H1 (cell line): ENCODE measurements at regions not wholly inside any gene's neighbourhood (a gene's known extent, or its start where the extent isn't known, plus 50 kb on each side); places are given as distances from the start of the nearest gene placed in this dataset.

ENCODE experiments used
- CTCF ChIA-PET: fragments of 300-600 bp; sonication (Branson Sonifier 250); formaldehyde crosslinking; loops from one replicate; lab custom pipeline; 2021; ENCODE audit not compliant: partially characterized antibody; lab: Charles Lee
- POLR2A ChIA-PET: fragments of 300-600 bp; sonication (Branson Sonifier 250); formaldehyde crosslinking; loops from one replicate; lab custom pipeline; 2021; ENCODE audit warnings: inconsistent platforms; ENCODE audit not compliant: partially characterized antibody; lab: Charles Lee
- DNase-seq, 2 experiments: peaks; one replicate each; pipeline versions ENCODE4 v3.0.0 to v3.0.0-alpha.2; 2010 to 2022; ENCODE audit warnings: low spot score in 2 of 2, low read depth in 1 of 2, mixed read lengths in 1 of 2
- FAIRE-seq: peaks from 2 replicates; lab custom pipeline; 2011; peaks lifted over from hg19 to GRCh38; lab: Jason Lieb, UNC
- H2AFZ ChIP-seq: 2 replicates; pipeline ENCODE4 v1.8.1; 2012; ENCODE audit warnings: low read length, inconsistent platforms
- H2AK5ac ChIP-seq: 2 replicates; pipeline ENCODE4 v1.6.1; 2013; ENCODE audit warnings: low read depth, low read length
- H2BK120ac ChIP-seq: replicated peaks from 2 replicates; pipeline ENCODE3; 2013; ENCODE audit warnings: low read depth, low read length, inconsistent platforms
- H2BK12ac ChIP-seq: 2 replicates; pipeline ENCODE4 v1.6.1; 2013; ENCODE audit warnings: low read depth, low read length
- H2BK15ac ChIP-seq: 2 replicates; pipeline ENCODE4 v1.6.1; 2013; ENCODE audit warnings: low read length
- H2BK20ac ChIP-seq: 2 replicates; pipeline ENCODE4 v1.6.1; 2013; ENCODE audit warnings: low read length
- H2BK5ac ChIP-seq: 2 replicates; pipeline ENCODE4 v1.6.1; 2013; ENCODE audit warnings: low read depth, low read length
- H3K14ac ChIP-seq: 2 replicates; pipeline ENCODE4 v1.6.1; 2013; ENCODE audit warnings: inconsistent platforms; ENCODE audit not compliant: insufficient read length
- H3K18ac ChIP-seq: 2 replicates; pipeline ENCODE4 v1.6.1; 2013; ENCODE audit warnings: low read length; ENCODE audit errors: extremely low read depth
- H3K23ac ChIP-seq: 2 replicates; pipeline ENCODE4 v1.6.1; 2013; ENCODE audit warnings: inconsistent platforms; ENCODE audit not compliant: insufficient read length
- H3K23me2 ChIP-seq: 2 replicates; pipeline ENCODE4 v1.6.1; 2013; ENCODE audit warnings: low read depth, low read length
- H3K27ac ChIP-seq: 2 replicates; pipeline ENCODE4 v1.6.1; 2011; ENCODE audit warnings: low read depth, low read length, inconsistent platforms
- H3K27me3 ChIP-seq, 4 experiments: replicated peaks in 1 of 4; 1 replicate in 1 of 4; 2 replicates in 3 of 4; pipeline versions ENCODE4 v1.6.1 to v1.8.1; 2011 to 2013; ENCODE audit warnings: low read length in 3 of 4, mild to moderate bottlenecking in 3 of 4, inconsistent platforms in 2 of 4, mixed read lengths in 2 of 4, moderate library complexity in 1 of 4; ENCODE audit not compliant: control insufficient read depth in 3 of 4, insufficient read depth in 3 of 4; ENCODE audit errors: extremely low read depth in 1 of 4
- H3K36me3 ChIP-seq, 4 experiments: 2 replicates each; pipeline versions ENCODE4 v1.6.1 to v1.8.1; 2011 to 2013; ENCODE audit warnings: mild to moderate bottlenecking in 4 of 4, low read length in 3 of 4, moderate library complexity in 2 of 4, control low read depth in 1 of 4, inconsistent platforms in 1 of 4; ENCODE audit not compliant: insufficient read depth in 4 of 4, control insufficient read depth in 2 of 4
- H3K4ac ChIP-seq: replicated peaks from 2 replicates; pipeline ENCODE3; 2013; ENCODE audit warnings: low read length, low read depth, mixed read lengths, inconsistent platforms; ENCODE audit not compliant: insufficient read length
- H3K4me1 ChIP-seq, 4 experiments: replicated peaks in 1 of 4; 1 replicate in 1 of 4; 2 replicates in 3 of 4; pipeline versions ENCODE4 v1.6.1 to v1.8.1; 2011 to 2013; ENCODE audit warnings: low read length in 3 of 4, inconsistent platforms in 2 of 4, mixed read lengths in 1 of 4; ENCODE audit not compliant: insufficient read depth in 4 of 4, control insufficient read depth in 3 of 4
- H3K4me2 ChIP-seq, 2 experiments: 2 replicates each; pipeline versions ENCODE4 v1.6.1 to v1.8.1; 2011 to 2013; ENCODE audit warnings: low read depth in 2 of 2, low read length in 2 of 2, control low read depth in 1 of 2, inconsistent platforms in 1 of 2, mild to moderate bottlenecking in 1 of 2; ENCODE audit not compliant: insufficient read depth in 1 of 2
- H3K4me3 ChIP-seq, 4 experiments: fragments of 200-600, 300-600 bp in 1 of 4; sonication (generic), shearing (Covaris generic), sonication (Bioruptor Twin) in 1 of 4; 2 replicates each; pipeline versions ENCODE4 v1.5.1 to v1.8.1; 2011 to 2016; ENCODE audit warnings: low read length in 4 of 4, low read depth in 3 of 4, control low read depth in 2 of 4, inconsistent platforms in 2 of 4, mild to moderate bottlenecking in 2 of 4, mixed read lengths in 1 of 4, moderate library complexity in 1 of 4; ENCODE audit not compliant: insufficient read depth in 2 of 4; ENCODE audit errors: extremely low read depth in 1 of 4
- H3K56ac ChIP-seq: replicated peaks from 2 replicates; pipeline ENCODE3; 2013; ENCODE audit warnings: low read depth, mild to moderate bottlenecking, mixed read lengths, low read length, inconsistent platforms; ENCODE audit not compliant: insufficient read length
- H3K79me1 ChIP-seq: 2 replicates; pipeline ENCODE4 v1.6.1; 2013; ENCODE audit warnings: low read depth, low read length, control low read depth
- H3K79me2 ChIP-seq, 2 experiments: 2 replicates each; pipeline versions ENCODE4 v1.6.1 to v1.8.1; 2012 to 2013; ENCODE audit warnings: low read length in 2 of 2, mild to moderate bottlenecking in 2 of 2, inconsistent platforms in 1 of 2; ENCODE audit not compliant: insufficient read depth in 2 of 2, control insufficient read depth in 1 of 2
- H3K9ac ChIP-seq, 4 experiments: replicated peaks in 1 of 4; 1 replicate in 1 of 4; 2 replicates in 3 of 4; pipeline versions ENCODE4 v1.6.1 to v1.8.1; 2011 to 2013; ENCODE audit warnings: low read depth in 3 of 4, low read length in 3 of 4, control low read depth in 2 of 4, mild to moderate bottlenecking in 2 of 4, moderate library complexity in 2 of 4, inconsistent platforms in 1 of 4; ENCODE audit errors: extremely low read depth in 1 of 4
- H3K9me3 ChIP-seq, 2 experiments: 2 replicates each; pipeline versions ENCODE4 v1.6.1 to v1.8.1; 2012 to 2013; ENCODE audit warnings: mild to moderate bottlenecking in 2 of 2, moderate library complexity in 2 of 2, control low read depth in 1 of 2, inconsistent platforms in 1 of 2, low read depth in 1 of 2, low read length in 1 of 2, mixed read lengths in 1 of 2; ENCODE audit not compliant: insufficient read depth in 2 of 2
- H4K20me1 ChIP-seq, 2 experiments: replicated peaks in 1 of 2; 2 replicates each; pipeline versions ENCODE3 to v1.8.1; 2011 to 2013; ENCODE audit warnings: inconsistent platforms in 2 of 2, low read length in 2 of 2, mild to moderate bottlenecking in 1 of 2; ENCODE audit not compliant: insufficient read depth in 2 of 2, control insufficient read depth in 1 of 2
- H4K5ac ChIP-seq: 2 replicates; pipeline ENCODE4 v1.6.1; 2013; ENCODE audit warnings: low read length, low read depth, mixed read lengths, inconsistent platforms; ENCODE audit not compliant: insufficient read length
- H4K8ac ChIP-seq: 2 replicates; pipeline ENCODE4 v1.8.0; 2013; ENCODE audit warnings: mild to moderate bottlenecking, moderate library complexity, low read length, inconsistent platforms; ENCODE audit not compliant: insufficient read depth; ENCODE audit errors: extremely low read depth
- H4K91ac ChIP-seq: replicated peaks from 2 replicates; pipeline ENCODE3; 2013; ENCODE audit warnings: low read length, mixed read lengths, inconsistent platforms; ENCODE audit not compliant: insufficient read length
- BCL11A ChIP-seq, 2 experiments: IDR thresholded peaks; one replicate each; pipeline ENCODE4 v1.6.1; 2011; ENCODE audit warnings: low read depth in 2 of 2, low read length in 2 of 2, mild to moderate bottlenecking in 2 of 2
- CHD1 ChIP-seq: IDR thresholded peaks from 2 replicates; pipeline ENCODE4 v1.6.1; 2012; ENCODE audit warnings: low read depth, low read length, improper control_type of control experiment
- CHD2 ChIP-seq: IDR thresholded peaks from 2 replicates; pipeline ENCODE4 v1.6.1; 2012; ENCODE audit warnings: low read length, improper control_type of control experiment
- EP300 ChIP-seq, 2 experiments: IDR thresholded peaks; 1 replicate in 1 of 2; 2 replicates in 1 of 2; pipeline ENCODE4 v1.6.1; 2011 to 2012; ENCODE audit warnings: low read depth in 2 of 2, low read length in 2 of 2, mild to moderate bottlenecking in 2 of 2, borderline replicate concordance in 1 of 2, inconsistent platforms in 1 of 2, moderate library complexity in 1 of 2
- FOSL1 ChIP-seq: IDR thresholded peaks from 2 replicates; pipeline ENCODE4 v1.6.1; 2011; ENCODE audit warnings: mild to moderate bottlenecking, low read depth, low read length, moderate library complexity; ENCODE audit not compliant: insufficient read depth
- KDM5A ChIP-seq: fragments of 200-600 bp; IDR thresholded peaks from 2 replicates; pipeline ENCODE4 v1.7.1; 2012; ENCODE audit warnings: mild to moderate bottlenecking, low read length, inconsistent platforms, mixed read lengths
- NRF1 ChIP-seq: IDR thresholded peaks from 2 replicates; pipeline ENCODE4 v1.6.1; 2011; ENCODE audit warnings: mild to moderate bottlenecking, low read depth, low read length, improper control_type of control experiment
- RBBP5 ChIP-seq: IDR thresholded peaks from 2 replicates; pipeline ENCODE4 v1.7.1; 2012; ENCODE audit warnings: low read depth, mild to moderate bottlenecking, inconsistent platforms, low read length, moderate library complexity, borderline replicate concordance
- RXRA ChIP-seq: IDR thresholded peaks from 2 replicates; pipeline ENCODE4 v1.6.1; 2011; ENCODE audit warnings: low read depth, mild to moderate bottlenecking, low read length, moderate library complexity; ENCODE audit not compliant: insufficient read depth
- SIRT6 ChIP-seq: IDR thresholded peaks from one replicate; pipeline ENCODE4 v1.7.1; 2012; ENCODE audit warnings: low read length, inconsistent platforms
- SIX5 ChIP-seq: IDR thresholded peaks from 2 replicates; pipeline ENCODE4 v1.6.1; 2011; ENCODE audit warnings: mild to moderate bottlenecking, low read depth, low read length
- TAF7 ChIP-seq: optimal IDR thresholded peaks from 2 replicates; pipeline ENCODE3; 2011; ENCODE audit warnings: low read depth, mild to moderate bottlenecking, inconsistent platforms, low read length, moderate library complexity, borderline replicate concordance
- ZNF274 ChIP-seq: IDR thresholded peaks from 2 replicates; pipeline ENCODE4 v1.7.0; 2012; ENCODE audit warnings: low read length, borderline replicate concordance; ENCODE audit errors: extremely low read depth
- TF ChIP-seq, protein P1 (sequence below): IDR thresholded peaks from 2 replicates; pipeline ENCODE4 v1.6.1; 2012; ENCODE audit warnings: inconsistent platforms

- Histone ChIP-seq H3K18ac (no peak overlapping the region), H3K9ac (no peak overlapping the region), H3K23me2 (no peaks in the 10 kb centered on the region), H3K23ac (no peak overlapping the region), H3K56ac (no peak overlapping the region), H4K20me1 (no peaks in the 10 kb centered on the region), H3K79me1 (no peaks in the 10 kb centered on the region), H2AFZ (no peak overlapping the region), H3K4me2 (no peak overlapping the region), H2BK12ac (no peak overlapping the region), H2BK15ac (no peak overlapping the region), H3K27me3 (no peaks in the 10 kb centered on the region), H4K91ac (no peak overlapping the region), H4K8ac (no peak overlapping the region), H3K4ac (no peak overlapping the region), H3K36me3 (peaks cover 0 to 6% (median 0%) of the 10 kb centered on the region in 4 experiments; a peak in 1 of 8 replicates), H2AK5ac (no peak overlapping the region), H3K14ac (no peak overlapping the region), H3K79me2 (no peaks in the 10 kb centered on the region), H3K9me3 (peaks cover 6 to 17% of the 10 kb centered on the region in 2 experiments; a peak in 3 of 4 replicates), H2BK5ac (no peak overlapping the region), H3K4me3 (no peak overlapping the region), H2BK20ac (no peak overlapping the region), H3K4me1 (peaks cover 0 to 3% (median 0%) of the 10 kb centered on the region in 4 experiments; a peak in 2 of 7 replicates), H2BK120ac (no peak overlapping the region), H4K5ac (no peak overlapping the region), H3K27ac (no peak overlapping the region)
- CTCF ChIA-PET = interaction anchor here (1.2 to 1.9 kb wide), 2 partner anchors 10 to 18 kb away, joined by 3 to 4 read pairs; no protein-coding TSS in a partner anchor
- POLR2A ChIA-PET = interaction anchor here (0.6 kb wide), 1 partner anchor 99 kb away, joined by 3 read pairs; the partner anchor contains the start of gene RHOBTB1
- no peak for DNase-seq
- FAIRE-seq = no peak
- TF ChIP-seq CHD2 = no peak
- no peak for TF ChIP-seq RXRA
- no peak for TF ChIP-seq EP300 (IDR thresholded peaks at IDR 0.05; ENCODE audit: borderline replicate concordance in 1 of 2, low read depth in 2 of 2, low read length in 2 of 2)
- no peak for TF ChIP-seq TAF7
- no peak for TF ChIP-seq ZNF274
- TF ChIP-seq SIRT6 = no peak
- TF ChIP-seq RBBP5 = no peak
- TF ChIP-seq, protein P1, sequence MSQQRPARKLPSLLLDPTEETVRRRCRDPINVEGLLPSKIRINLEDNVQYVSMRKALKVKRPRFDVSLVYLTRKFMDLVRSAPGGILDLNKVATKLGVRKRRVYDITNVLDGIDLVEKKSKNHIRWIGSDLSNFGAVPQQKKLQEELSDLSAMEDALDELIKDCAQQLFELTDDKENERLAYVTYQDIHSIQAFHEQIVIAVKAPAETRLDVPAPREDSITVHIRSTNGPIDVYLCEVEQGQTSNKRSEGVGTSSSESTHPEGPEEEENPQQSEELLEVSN = no peak
- TF ChIP-seq NRF1 = no peak
- no peak for TF ChIP-seq FOSL1
- TF ChIP-seq BCL11A (IDR thresholded peaks at IDR 0.05; ENCODE audit: low read depth in 2 of 2, low read length in 2 of 2) = no peak
- TF ChIP-seq KDM5A = no peak
- TF ChIP-seq CHD1 = no peak
- TF ChIP-seq SIX5 = no peak
Measured at GRCh38 chr10:61042533-61042932, 98.5 kb upstream of the RHOBTB1 start.
